Right kidney (tissue), 1 donor: ENCODE measurements at regions not wholly inside any gene's neighbourhood (a gene's known extent, or its start where the extent isn't known, plus 50 kb on each side); places are given as distances from the start of the nearest gene placed in this dataset.

Experiments
- DNase-seq: peaks from one replicate; pipeline ENCODE4 v3.0.0-alpha.2; 2016

DNA sequence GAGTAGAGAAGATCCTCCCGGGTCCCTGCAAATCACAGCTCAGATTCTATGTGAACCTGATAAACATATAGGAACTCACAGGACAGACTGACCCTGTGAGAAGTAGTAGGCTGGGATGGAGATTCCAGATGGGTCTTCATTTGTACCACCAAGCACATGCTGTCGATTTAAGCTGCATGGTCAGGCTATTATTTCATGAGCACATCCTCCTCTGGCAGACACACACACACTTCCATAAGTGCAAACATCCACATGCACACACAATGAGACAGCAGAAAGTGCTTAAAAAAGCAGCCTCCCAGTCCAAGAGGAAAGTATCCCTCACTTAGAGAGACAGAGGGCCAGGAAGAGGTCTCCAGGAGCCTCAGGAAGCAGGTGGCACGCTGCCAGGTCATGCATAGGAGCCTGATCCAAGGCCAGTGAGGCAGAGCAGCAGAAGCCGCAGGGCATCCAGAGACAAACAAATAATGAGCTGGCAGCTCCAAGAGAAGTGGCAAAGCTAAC is 131.8 kb downstream of the UNC5CL start:
- DNase-seq = no peak

DNA sequence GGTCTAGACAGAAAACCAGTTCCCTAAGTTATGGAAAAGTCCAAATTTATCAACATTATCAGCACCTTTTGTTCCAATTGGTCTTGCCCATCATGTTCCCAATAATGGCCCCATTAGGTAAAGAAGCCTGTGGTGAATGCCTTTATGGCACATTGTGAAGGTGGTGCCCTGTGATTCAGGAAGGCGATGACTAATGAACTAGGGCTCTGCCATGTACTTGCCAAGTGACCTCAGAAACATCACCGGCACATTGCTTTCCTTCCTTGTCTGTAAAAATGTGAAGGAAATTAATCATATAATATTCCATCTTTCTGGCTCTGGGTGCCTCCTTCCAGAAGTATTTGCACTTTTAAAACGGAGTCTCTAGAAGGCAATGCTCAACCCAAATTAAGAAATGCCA is 132.3 kb downstream of the UNC5CL start:
- no peak for DNase-seq

DNA sequence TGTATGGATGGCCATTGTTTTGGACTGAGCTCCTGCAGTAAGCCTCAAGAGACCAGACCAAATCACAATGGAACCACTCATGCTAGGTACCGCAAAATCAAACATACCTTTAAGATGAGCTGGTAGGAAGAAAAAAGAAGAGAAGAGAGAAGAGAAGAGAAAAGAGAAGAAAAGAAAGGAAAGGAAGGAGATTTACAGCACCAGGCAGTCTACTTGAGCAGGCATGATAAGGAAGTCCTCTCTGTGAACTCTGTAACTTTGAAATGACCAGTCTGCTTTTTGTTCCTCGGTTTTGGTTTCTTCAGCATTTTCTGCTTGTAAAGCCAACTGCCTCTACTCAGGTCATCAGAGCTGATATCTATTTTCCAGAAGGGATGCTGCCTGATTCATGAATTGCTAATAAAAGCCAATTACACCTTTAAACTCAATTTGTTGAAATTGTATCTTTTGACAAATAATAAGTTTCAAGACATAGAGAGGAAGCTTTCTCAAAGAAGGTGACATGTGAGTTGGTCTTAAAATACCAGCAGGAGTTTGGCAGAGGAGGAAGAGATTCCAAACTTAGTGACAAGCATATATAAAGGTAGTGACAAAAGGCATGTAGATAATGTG is 134.3 kb downstream of the UNC5CL start:
- no peak for DNase-seq

DNA sequence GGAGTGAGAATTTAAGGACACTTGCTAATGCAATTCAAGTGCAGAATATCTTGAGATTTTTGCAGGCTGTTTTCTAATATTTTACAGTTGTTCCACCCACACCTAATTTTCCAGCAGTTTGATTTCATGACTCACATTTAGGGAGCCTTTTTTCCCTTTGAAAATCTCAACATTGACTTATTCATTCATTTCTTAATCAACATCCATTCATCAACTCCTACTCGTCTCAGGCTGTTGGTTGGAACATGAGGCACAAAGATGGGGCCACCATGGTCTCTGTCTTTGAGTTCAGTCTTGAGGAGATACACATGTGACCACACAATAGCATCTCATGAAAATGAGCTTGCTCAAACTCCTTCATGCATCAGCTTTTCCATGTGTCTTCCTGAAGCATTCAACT is 135.6 kb downstream of the UNC5CL start:
- no peak for DNase-seq

DNA sequence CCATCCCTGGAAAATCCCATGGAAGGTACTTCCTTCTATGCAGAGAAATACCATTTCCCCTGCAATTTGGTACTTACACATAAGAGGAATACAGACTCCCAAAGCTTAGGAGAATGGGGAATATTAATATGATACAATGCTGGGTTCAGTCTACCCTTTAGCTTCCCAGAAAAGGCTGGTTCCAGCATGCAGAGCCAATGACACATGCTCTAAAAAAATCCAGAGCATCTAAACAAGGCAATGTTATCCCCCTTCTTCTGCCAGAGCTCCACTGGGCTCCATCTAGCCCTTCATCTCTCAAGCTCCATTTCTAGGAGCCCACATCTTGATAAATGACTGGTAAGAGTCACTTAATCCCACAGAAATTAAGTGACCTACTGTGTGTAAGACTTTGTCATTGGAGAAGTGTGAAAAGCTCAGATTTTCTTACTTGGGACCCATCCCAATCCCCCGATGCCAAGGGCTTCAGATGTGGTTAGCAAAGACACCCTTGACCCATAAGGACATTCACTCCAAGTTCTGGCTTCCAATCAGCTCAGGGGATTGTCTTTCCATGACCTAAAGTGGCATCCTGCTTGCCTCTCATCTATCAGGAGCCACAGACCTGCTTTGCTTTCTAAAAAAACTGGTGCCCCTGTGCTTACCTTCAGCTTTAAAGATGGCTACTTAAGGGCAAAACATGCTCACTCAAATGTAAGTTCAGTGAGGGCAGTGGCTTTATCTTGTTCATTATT is 137.5 kb downstream of the UNC5CL start:
- DNase-seq = no peak

DNA sequence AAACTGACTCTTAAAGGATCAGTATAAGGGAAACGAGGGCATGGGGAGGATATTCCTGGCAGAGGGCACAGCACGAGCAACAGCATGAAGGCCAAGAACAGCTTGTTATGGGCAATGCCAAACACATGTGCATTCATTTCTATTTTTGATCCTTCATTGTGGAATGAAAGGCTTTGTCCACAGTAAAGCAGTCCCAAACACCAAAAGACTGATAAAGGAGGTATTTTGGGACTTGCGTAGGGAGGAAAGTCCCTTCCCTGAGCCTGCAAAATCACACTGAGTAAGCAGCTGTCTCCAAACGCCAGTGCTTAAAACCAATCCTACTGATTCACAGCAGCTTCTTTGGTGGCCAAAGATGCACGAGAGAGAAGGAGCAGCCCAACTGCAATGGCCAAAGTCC is 138.2 kb downstream of the UNC5CL start:
- no peak for DNase-seq

DNA sequence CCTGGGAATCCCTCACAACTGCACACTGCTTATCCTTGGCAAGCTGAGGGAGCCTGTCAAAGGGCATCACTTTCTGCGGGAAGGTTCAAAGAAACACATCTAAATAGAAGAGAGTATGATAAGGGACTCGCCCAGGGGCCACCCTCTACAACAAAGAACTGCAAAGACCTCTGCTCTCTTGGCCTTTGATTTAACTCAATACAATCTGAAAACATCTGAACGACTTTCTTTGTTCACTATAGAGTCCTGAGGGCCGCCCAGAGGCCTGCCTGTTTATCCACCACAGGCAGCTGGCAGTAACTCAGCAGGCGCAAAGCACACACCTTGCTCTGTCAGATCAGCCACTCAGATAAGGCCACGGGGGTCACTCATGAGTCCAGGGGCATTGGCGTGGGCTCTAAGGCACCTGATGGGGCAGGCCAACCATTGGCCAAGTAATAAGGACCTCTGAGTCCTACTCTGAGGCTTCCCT is 139.3 kb downstream of the UNC5CL start:
- no peak for DNase-seq

DNA sequence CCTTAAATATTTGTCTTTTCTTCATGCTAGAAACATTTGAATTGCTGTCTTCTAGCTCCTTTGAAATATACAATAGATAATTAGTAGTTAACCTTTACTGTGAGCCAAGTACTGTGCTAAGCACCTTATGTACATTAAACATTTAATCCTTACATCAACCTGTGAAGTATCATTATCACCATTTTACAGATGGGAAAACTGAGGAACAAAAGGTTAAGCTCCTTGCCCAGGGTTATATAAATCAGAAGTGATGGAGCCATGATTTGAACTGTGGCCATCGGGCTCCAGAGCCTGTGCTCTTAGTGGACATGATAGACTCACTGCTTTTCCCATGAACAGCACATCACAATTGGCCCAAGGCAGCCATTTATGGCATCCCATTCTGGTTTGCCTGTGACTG is 140.9 kb downstream of the UNC5CL start:
- DNase-seq = no peak

DNA sequence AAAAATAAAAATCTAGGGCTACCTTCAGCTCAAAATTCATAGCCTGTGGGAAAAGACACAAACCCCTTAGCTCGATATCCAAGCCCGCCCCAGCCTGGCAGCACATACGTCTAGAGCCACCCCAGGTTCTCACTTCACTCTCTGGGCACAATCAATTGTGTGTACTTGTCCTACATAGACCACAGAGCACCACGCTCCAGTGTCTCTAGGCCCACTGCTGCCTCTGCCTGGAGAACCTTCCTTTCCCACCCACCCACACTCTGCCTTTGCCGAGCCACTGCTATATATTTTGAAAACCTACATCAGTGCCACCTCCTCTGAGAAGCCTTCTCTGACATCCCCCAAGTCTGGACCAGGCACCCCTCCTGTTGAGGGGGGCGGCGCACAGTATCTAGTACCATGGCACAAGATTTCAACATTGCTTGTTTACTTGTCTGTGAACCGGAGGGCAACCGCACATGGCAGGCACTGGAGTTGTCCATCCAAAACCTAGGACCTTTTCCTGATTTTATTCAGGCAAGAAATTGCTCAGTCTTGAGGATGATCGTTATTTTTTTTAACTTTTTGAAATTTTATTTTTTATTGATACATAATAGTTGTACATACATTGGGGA is 141.5 kb downstream of the UNC5CL start:
- DNase-seq = no peak

DNA sequence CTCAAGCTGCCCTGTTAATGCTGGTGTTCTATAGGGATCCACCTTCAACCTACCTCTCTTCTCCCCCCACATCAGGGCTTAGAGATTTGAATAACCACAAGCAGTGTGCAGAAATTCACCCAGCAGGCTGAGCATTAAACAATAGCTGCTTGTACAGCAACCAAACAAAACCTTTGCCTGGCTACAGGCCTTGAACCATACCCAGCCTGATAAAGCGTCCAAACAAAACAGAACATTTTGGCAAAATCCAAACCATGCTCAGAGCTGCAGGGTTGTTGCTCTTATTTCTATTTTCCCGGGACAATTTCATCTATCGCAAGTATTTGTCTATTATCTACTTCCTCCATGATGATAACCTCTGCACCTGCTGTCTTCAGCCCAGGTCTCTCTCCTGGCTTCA is 142.3 kb downstream of the UNC5CL start:
- DNase-seq = no peak

DNA sequence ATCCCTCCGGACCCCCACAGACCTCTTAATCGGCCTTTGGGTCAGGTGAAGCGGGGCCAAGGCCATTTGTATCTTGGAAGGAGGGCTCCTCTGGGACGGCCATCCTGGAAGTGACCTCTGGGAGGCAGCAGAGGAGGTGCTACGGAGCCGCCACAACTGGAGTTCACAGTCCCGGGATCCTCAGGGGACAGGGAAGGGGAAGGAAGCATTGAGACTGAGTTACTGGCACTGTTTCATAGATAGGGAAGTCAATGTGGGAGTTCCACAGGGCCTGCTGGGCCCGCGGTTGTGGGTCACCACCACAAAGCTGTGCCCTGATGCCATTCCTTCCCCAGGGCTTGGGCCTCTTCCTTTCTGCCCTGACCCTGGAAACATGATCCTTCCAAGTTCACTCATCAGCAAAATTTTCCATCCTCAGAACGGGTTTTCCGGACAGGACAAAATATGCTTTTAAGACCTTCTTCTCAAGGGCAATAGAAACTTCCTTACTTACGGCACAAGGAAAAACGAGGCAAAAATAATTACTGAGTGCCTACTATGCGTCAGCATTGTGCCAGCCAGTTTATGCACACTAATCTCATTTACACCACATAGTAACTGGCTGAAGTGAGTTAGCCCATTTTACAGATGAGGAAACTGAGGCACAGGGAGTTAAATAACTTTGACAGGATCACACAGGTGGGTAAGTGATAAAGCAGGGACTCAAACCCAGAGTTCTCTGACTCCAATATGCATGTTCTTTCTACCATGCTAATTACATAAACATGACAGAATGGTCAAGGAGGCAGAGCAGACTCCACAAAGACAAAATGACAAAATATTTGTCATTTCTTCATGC is 143.8 kb downstream of the UNC5CL start:
- DNase-seq = no peak

DNA sequence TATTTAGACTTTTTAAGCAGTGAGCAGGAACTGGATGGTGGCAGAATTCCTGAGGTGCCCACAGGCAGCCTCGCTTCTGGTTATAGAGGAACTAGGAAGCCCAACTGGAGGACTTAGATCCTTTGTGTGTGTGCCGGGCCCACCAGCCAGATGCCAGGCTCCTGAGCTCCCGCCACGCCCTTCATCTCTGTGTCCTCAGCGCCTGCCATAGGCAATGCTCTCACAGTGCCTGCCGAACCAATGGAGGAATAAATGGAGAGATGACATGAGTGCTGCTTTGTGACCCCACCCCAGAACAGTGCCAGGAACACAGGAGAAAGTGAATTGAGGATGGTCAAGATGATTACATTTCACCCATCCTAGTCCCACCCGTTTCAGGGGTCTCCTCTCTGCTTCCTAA is 146.0 kb downstream of the UNC5CL start:
- no peak for DNase-seq

DNA sequence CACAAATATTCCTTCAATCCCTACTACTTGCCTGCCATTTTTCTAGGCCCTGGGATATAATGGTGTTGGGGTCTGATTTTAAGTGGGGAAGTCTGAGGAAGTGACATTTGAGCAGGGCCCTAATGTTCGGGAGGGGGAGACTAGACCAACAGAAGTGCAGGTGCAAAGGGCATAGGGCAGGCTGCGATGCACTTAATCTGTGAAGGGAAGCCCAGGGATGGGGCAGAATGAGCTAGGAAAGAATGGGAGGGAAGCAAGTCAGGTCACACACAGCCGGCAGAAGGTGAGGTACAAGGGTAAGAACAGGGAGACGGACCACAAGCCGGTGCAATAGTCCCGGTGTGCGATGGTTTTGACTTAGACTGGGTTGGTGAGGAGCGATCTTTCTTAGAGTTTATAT is 146.8 kb downstream of the UNC5CL start:
- DNase-seq = no peak

DNA sequence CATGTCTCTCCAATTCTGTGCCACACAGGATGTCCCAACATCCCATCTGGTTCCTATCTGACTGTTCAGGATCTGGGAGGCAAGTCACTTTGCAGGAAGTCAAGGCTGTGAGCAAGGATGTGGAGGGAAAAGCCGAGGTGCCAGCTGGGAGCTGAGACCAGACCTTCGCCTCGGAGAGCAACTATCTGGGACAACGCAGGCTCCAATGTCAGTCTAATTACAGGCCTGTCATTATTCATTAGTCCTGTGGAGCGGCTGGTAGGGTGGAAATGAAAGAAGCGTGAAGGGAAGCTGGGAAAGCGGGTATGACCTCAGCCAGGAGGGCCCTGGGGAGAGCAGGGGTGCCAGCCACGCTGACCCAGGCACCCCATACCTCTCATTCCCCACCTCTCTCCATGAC is 147.3 kb downstream of the UNC5CL start:
- DNase-seq = no peak

DNA sequence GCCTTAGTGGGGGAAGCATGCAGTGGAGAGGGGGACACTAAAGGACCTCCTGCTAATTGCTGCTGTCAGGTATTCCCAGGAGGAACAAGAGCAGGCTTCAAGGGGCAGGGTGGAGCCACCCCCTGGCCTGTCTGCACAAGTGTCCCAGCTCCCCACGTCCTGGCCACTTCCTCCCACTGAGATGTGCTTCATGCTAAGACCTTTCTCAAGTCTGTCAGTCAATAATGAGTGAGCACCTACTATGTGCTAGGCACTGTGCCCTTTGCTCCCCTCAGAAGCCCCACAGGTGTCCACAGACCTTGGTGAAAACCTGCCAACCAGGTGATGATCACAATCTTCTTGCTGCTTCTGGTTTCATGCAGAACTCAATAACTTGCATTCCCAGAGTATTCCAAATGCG is 147.9 kb downstream of the UNC5CL start:
- DNase-seq = no peak

DNA sequence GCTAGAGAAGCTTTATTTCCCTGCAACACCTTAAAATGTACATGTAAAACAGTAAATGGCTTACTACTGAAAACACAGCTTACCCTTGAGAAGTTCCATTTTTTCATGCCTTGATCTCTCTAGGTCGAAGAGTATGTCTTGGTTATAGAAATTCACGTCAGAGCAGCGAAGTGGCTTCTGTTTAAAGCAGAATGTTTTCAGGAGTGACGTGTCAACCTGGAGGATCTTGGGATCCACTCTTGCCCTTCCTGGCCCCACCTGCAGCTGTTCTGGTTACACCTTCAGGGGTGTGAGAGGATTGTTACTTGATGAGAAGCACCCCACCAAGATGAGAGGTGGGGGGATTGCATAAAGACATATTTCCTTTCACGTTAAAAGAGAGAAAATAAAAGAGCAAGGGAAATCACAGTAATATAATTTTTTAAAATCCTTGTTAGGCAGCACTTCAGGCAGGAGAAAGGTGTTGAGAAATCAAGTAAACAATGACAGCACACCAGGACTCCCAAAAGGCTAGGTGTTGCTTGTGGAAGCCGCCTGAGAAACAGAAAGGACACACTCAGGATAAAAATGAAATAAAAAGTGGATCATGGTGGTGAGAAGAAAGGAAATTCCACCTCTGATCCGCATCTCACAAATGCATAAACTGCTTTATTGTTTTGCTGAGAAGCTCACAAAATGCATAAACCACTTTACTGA is 149.7 kb downstream of the UNC5CL start:
- no peak for DNase-seq

DNA sequence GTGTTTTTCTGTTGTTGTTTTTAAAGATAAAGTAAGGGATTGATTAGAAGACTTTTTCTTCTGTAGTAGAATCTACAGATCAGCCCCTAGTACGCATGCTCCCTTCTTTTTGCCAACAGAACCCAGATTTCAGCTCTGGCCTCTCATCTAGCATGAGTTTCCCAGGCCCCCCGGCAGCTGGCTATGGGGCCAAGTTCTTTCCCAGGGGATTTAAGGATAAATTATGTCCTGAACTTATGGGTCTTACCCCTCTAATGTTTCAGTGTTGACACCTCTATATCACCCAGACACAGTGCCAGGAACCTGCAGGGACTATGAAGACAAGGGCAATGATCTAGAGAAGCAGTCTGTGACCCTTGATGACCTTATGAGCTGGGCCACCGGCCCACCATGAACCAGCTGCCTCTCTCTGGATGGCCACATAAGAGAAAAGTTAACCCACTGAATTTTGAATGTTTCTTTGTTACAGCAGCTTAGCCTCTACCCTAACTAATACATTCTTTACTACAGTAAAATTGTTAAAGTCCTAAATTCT is 150.5 kb downstream of the UNC5CL start:
- no peak for DNase-seq

DNA sequence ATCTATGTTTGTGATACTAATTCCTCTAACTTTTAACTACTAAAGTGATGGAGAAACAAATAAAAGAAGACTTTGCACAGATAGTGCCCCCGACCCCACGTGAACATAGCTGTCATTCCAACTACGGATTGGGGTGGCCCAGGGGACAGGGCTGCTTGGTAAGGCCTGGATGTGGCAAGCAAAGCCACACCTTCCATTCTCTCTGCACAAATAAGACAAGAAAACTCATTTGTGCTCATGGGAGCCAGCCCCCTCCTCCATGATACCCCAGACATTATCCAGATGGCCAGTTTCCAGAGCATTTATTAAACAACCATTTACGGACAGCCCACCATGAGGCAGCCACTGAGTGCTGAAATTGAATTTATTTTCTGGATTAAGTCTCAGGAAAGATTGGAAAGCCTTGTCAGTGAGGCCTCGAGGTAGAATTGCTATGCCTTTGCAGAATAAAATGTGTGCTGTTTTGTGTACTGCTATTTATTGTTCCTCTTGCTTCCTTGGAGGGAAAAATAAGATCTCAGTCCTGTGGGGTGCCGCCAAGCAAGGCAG is 151.2 kb downstream of the UNC5CL start:
- DNase-seq = no peak

DNA sequence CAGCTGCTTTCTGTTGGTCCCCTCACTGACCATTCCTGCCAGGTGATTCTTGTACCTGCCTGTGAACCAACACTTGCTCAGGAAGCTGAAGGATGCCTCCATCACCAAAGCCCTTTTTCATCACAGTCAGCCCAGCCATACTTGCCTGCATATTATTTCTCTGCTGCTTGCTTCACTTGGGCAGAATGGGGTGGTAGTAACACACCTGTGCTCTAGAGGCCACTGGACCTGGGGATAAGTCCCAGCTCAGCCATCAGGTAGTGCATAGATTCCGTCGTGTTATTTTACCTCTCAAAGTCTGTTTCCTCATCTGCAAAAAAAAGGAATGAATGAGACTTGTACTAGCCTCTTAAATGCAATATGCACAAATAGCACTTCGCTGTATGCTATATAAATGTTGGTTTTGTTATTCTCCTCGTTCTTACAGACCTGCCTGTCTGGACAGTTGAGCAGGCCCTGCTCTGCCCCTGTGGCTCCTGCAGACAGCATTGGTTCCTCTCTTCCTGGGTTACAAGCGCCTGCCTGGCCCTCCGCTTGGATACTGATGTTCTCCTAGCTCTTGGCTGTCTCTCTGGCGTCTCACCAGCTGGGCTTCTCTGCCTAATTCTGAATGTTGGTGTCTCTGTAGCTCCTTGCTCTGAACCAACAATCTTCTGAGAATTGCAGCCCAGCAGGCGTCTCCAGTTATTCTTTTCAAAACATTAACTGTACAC is 151.8 kb downstream of the UNC5CL start:
- DNase-seq = no peak

DNA sequence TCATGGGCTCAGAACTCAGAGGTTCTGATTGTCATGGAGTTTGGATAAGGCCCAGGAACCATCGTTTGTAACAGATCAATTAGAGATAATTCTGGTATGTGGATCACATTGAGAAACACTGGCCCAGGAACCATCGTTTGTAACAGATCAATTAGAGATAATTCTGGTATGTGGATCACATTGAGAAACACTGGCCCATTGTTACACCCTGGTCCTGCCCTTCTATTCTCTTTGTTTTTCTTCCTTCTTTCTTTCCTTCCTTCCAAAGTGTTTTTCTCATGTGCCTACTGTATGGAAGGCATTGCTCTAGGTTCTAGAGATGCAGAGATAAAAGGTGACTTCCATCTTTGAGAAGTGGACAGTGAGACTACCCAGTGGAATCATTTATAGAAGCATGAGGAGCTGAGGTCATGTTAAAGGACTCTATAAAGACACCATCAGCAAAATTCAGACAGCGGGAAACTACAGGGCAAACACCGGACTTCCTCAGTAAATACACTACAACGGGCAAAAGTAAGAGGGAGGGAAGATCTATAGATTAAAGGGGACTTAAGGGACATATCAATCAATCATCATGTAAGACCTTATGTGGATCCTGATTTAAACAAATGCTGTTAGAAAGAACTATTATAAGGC is 153.8 kb downstream of the UNC5CL start:
- no peak for DNase-seq
